Activated T-helper 1 cell treated with Interleukin-2 at 50 U/mL for 16 hours (primary cell): ENCODE measurements at regions not wholly inside any gene's neighbourhood (a gene's known extent, or its start where the extent isn't known, plus 50 kb on each side); places are given as distances from the start of the nearest gene placed in this dataset.

Experiments
- DNase-seq: peaks from one replicate; pipeline ENCODE4 v3.0.0-alpha.2; 2020; ENCODE audit warnings: low read depth

DNA sequence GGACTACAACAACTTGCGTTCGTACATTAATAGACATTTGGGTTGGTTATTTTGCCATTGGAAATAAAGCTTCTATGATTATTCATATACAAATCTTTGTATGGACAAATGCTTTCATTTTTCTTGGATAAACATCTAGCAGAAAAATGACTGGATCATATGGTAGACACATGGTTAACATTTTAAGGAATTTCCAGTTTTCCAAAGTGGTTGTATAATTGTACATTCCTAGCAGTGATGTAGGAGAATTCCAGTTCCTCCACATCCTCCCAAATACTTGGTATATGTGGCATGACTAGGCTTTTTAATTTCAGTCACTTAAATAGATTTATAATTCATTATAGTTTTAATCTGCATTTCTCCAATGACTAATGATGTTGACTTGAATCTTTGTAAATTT lies 246.2 kb upstream of the NCAM1 start:
- no peak for DNase-seq

DNA sequence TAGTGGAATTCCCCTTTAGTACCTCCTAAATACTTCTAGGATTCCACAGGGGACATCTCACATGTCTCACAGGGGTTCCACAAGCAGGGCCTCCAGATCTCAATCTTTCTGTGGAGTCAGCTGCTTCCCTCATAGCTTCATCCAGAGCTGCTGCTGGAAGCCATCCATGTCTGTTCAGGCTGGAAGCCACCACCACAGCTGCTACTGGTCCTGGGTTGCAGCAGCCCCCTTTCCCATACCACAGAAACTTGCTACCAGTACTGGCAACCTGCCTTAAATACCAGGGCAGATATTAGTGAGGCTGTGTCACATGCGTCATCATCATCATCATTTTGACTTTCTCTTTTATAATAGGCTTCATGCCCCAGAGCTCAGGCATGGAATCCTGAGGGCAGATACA lies 242.7 kb upstream of the NCAM1 start:
- no peak for DNase-seq

GRCh38 chr11:112719736-112720525 lies 241.3 kb upstream of the NCAM1 start:
- DNase-seq = no peak

- DNase-seq = no peak
Observed at GRCh38 chr11:112722148-112722547, 239.1 kb upstream of the NCAM1 start.

- DNase-seq = no peak
Observed at GRCh38 chr11:112722876-112723275, 238.3 kb upstream of the NCAM1 start.

DNA sequence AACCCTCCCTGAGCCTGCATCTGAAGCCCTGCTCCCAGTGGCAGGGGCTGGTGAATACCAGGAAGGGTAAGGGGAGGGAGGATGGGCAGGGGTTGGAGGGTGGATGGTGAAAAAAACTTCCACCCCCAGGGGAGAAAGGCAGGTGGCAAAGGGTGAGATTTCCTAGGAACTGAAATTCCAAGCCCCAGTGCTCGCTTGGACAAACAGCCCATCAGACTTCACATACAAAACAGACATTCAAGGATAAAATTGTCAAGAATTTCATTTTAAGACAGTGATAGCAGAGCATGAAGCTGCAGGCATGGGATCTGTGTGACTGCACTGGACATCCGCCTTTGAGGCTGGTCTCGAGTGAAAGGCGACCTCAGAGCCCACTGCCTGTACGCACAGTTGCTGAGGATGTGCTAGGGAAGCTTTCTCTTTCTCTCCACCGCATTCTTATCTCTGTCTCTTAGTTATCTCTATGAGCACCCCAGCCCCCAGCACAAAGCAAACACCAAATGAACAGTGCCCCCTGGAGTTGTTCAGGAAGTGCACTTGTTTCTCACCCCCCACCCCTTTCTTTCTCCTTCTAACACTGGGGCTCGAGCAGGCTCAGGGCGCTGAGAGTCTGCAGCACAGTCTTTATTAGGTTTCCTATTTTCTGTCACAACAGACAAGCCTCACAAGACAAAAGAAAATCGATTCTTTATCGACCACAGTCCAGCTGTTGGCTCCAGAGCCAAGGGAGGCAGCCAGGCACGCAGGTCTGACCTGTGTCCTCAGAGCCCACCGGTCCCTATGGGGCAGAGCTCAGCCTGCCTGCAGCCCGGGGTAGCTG lies 237.3 kb upstream of the NCAM1 start:
- DNase-seq = no peak

GRCh38 chr11:112724496-112724790 lies 236.8 kb upstream of the NCAM1 start:
- DNase-seq = no peak

GRCh38 chr11:112725636-112726035 lies 235.6 kb upstream of the NCAM1 start:
- no peak for DNase-seq

DNA sequence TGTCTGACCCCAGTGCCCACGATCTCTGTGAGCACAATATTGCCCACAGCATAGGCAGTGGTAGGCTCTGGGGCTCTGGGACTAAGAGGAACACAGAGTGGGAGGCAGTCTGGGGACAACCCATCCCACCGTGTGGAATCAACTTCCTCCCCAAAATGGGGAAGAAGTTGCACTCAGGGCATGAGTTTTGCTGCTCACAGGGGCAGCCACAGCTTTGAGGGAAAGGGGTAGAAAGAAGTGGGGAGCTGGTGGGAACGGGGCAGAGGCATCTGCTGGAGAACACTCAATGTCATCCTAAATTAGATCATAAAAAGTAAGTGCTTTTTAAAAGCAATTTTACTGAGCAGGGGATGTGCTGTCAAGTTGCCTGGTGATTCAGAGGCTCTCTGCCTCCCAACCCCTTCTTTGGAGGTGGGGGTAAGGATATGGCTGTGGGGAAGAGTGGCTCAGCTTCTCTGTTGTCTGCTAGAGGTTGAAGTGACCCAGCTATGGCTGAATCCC lies 233.8 kb upstream of the NCAM1 start:
- DNase-seq = no peak

GRCh38 chr11:112728288-112728687 lies 232.9 kb upstream of the NCAM1 start:
- DNase-seq = no peak

- no peak for DNase-seq
Observed at GRCh38 chr11:112728716-112729115, 232.5 kb upstream of the NCAM1 start.

DNA sequence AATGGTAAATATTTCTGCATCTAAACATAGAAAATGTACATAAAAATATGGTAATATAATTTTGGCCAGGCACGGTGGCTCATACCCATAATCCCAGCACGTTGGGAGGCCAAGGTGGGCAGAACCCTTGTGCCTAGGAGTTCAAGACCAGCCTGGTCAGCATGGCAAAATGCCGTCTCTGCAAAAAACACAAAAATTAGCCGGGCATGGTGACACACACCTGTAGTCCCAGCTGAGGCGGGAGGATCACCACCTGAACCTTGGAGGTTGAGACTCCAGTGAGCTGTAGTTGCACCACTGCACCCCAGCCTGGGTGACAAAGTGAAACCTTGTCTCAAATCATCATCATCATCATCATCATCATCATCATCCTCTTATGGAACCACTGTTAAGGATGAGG lies 230.6 kb upstream of the NCAM1 start:
- DNase-seq = no peak

DNA sequence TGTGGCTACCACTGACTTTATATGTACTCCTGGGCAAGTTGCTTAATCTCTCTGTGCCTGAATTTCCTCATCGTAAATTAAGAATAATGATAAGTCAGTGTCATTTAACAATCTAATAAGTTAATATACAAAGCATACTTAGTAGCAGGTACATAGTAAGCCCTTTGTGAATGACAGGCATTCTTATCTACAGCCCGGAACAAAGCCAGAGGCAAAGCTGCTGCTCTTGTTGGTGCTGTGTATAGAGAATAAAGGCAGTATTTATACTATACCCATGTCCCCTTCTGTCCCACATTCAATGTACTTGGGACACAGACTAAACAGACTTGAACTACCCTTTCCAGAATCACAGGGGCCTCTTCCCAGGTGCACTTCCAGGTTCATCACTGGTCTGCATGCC lies 229.7 kb upstream of the NCAM1 start:
- no peak for DNase-seq

GRCh38 chr11:112732031-112732430 lies 229.2 kb upstream of the NCAM1 start:
- no peak for DNase-seq

DNA sequence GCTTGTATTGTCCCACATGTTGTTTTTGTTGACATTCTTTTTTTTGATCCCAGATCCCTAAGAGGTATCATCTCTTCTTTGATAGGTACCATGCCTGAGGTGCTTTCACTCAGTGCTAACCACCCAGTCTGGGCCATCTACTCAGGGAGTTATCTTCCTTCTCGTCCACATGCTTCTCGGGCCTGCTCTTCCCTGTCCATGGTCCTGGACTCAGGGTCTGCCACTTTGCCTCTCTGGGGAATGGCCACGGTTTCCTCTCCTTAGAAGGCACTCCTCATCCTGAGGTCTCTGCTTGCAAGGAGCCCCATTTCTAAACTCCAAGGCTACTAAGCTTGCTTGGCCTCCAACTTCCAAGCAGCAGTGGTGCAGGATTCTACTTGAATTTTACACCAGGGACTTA lies 227.0 kb upstream of the NCAM1 start:
- DNase-seq = no peak

DNA sequence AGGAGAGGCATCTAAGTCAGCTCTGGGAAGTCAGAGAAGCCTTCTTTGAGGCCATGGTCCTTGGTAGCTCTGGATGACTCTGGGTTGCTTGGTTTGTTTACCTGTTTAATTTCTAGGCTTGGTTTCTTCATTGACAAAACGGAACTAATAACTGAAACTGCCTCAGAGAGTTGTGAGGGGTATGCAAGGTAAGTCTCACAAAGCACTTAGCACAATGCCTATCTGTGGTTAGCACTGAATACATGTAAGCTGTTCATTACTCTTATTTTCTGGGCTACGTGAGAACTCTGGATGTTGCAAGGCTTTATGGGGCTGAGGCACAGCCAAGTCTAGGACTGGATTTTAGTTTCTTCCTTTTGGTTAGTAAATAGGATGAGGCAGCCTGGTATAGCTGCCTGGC lies 225.8 kb upstream of the NCAM1 start:
- no peak for DNase-seq

DNA sequence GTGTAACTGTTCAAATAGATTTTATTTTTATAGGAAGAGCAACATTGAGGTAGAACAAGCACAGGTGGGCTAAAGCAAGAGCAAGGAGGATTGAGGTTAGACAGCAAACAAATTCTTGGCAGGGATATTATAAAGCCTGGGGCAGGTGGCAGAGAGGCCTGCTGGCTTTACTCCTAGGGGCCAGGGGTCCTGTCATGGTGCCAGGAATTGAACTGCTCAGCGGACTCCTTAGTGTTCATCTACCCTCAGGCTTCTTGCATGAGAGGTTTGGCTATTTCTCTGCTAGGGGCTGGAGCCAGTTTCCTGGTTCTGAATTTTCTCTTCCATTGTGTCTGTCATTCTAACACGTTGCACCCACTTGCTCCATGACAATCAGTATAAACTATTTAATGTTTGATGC lies 217.2 kb upstream of the NCAM1 start:
- no peak for DNase-seq

DNA sequence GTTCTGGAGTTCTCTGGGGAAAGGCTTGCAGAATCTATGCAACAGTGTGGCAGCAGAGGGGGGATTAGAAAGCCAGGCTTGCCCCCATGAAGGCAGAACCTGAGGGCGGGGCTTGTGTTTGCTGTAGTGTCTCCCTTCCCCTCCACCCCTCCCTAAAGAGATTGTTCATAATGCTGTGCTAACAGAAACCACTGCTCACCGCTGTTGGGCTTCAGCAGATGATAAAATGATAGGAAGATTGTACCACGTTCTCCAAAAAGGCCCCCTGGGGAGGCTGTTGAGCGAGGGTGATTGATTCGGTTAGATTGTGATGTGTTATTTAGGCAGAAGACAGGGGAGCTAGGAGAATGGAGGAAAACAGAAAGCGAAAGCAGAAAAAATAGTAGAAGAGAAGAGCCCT lies 215.2 kb upstream of the NCAM1 start:
- no peak for DNase-seq

DNA sequence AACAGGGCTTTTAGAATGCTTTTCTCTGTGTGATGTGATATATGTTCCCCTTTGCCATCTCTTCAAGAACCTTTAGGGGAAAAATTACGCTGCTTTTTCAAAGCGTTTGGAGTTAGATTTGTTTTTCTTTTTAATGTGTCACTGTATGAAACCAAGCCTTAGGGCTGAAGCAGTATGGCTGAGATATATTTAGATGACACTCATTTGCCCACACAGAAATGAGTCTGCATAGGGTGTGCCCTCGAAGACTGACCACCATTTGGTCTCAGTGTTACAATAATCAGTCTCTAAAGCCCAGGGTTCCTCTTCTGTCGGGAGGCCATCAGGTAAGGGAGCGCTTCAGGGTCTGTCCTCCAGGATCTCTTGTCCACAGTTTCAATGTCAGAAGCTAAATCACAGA lies 213.0 kb upstream of the NCAM1 start:
- no peak for DNase-seq

DNA sequence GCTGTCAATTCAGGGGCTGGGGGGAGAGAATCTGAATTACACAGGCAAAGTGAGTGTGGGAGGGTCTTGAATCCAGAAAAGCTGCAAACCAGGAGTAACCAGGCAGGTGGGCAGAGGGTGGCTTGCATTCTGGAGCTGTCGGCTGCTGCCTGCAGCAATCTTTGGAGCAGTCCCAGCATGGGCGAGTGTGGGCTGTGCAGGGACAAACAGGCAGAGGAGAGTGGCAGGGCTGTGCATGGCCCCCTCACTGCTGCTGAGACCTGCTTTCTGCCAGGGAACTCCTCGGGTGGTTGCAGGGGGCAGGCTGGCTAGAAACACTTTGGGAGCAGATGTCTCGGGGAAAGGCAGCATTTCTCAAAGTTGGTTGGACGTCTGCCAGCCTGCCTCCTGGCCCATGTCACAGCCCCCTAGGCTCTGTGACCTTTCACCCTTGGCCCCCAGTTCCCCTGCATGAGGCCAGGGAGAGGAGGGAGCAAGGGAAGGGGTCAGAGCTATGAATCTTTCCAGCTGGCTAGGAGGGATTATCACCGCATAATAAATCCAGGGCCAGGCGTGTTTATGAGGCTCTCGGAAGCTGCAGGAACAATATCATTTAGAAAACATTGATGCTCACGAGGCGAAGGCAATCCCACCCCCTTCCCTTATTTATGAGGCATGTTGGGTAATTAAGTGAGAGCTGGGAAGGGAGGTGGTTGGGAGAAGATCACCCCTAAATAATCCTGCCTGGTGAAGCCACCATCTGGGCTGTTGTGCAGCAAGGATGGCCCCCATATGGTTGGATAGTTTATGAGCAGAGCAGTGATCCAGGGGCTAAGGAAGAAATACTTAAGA lies 212.3 kb upstream of the NCAM1 start:
- no peak for DNase-seq

- no peak for DNase-seq
Observed at GRCh38 chr11:112751329-112751728, 209.9 kb upstream of the NCAM1 start.

- DNase-seq = no peak
Observed at GRCh38 chr11:112751772-112752171, 209.4 kb upstream of the NCAM1 start.

- DNase-seq = no peak
Observed at GRCh38 chr11:112752563-112752962, 208.7 kb upstream of the NCAM1 start.
